ENCODE measurements at regions not wholly inside any gene's neighbourhood (a gene's known extent, or its start where the extent isn't known, plus 50 kb on each side); places are given as distances from the start of the nearest gene placed in this dataset.

- TF ChIP-seq CTCF (IDR thresholded peaks at IDR 0.05) (no peak), NFE2L2 (conservative IDR thresholded peaks at IDR 0.05; ENCODE audit: low read length) (no peak), ESRRA (IDR thresholded peaks at IDR 0.05; ENCODE audit: borderline replicate concordance, low read length) (no peak), MAFK (IDR thresholded peaks at IDR 0.05; ENCODE audit: partially characterized antibody) (no peak), SREBF2 (IDR thresholded peaks at IDR 0.05) (no peak), JUN (IDR thresholded peaks at IDR 0.05) (no peak)
- TF ChIP-seq, protein P1, sequence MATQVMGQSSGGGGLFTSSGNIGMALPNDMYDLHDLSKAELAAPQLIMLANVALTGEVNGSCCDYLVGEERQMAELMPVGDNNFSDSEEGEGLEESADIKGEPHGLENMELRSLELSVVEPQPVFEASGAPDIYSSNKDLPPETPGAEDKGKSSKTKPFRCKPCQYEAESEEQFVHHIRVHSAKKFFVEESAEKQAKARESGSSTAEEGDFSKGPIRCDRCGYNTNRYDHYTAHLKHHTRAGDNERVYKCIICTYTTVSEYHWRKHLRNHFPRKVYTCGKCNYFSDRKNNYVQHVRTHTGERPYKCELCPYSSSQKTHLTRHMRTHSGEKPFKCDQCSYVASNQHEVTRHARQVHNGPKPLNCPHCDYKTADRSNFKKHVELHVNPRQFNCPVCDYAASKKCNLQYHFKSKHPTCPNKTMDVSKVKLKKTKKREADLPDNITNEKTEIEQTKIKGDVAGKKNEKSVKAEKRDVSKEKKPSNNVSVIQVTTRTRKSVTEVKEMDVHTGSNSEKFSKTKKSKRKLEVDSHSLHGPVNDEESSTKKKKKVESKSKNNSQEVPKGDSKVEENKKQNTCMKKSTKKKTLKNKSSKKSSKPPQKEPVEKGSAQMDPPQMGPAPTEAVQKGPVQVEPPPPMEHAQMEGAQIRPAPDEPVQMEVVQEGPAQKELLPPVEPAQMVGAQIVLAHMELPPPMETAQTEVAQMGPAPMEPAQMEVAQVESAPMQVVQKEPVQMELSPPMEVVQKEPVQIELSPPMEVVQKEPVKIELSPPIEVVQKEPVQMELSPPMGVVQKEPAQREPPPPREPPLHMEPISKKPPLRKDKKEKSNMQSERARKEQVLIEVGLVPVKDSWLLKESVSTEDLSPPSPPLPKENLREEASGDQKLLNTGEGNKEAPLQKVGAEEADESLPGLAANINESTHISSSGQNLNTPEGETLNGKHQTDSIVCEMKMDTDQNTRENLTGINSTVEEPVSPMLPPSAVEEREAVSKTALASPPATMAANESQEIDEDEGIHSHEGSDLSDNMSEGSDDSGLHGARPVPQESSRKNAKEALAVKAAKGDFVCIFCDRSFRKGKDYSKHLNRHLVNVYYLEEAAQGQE (IDR thresholded peaks at IDR 0.05) = no peak
- TF ChIP-seq, protein P2, sequence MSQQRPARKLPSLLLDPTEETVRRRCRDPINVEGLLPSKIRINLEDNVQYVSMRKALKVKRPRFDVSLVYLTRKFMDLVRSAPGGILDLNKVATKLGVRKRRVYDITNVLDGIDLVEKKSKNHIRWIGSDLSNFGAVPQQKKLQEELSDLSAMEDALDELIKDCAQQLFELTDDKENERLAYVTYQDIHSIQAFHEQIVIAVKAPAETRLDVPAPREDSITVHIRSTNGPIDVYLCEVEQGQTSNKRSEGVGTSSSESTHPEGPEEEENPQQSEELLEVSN (IDR thresholded peaks at IDR 0.05; ENCODE audit: borderline replicate concordance, low read depth) = no peak
Observed at GRCh38 chr9:118252027-118252426, 547.8 kb downstream of the TLR4 start.

Measured in A549 (cell line).